CD4-positive, alpha-beta T cell treated with Interleukin-15 for 1 hour (primary cell): ENCODE measurements at regions not wholly inside any gene's neighbourhood (a gene's known extent, or its start where the extent isn't known, plus 50 kb on each side); places are given as distances from the start of the nearest gene placed in this dataset.
"Not testable (repeated sequence)": the region's sequence is repeated elsewhere in the genome, so short reads cannot be mapped to it uniquely, and the experiment has no call there.

Source experiments
- DNase-seq: peaks from one replicate; pipeline ENCODE4 v3.0.0-alpha.2; 2020

DNA sequence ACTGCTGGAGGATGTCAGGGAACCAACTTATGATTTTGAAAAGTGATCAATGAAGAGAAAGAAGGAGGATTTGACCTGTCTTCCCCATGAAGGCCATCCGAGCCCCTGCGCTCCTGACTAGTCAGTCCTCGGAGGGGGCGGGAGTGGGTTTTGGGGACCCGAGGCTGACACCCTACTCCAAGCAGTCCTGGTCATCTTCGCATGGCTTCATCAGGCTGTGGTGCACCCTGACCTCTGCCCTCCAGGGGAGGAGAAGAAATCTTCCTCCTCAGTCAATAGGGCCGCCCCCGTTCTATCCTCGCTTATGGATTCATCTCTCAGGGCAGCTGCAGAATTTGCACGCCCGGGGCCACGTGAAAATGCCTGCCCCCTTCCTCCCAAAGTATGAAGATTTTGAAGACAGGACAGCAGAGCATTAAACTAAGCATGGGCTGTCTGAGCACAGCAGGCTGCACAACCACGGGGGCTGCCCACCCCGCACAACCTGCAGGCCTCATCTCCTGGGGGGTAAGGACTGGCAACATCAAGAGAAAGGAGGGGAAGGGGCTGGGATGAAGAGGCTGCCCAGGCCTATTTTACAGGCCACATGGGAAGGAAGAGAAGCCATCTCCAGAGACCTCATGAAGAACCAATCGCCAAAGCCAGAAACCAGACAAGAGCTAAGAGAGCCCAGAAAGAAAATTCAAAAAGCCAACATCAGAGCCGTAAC is 138.1 kb upstream of the PHACTR3 start:
- DNase-seq = no peak

GRCh38 chr20:59468831-59469230 is 135.5 kb upstream of the PHACTR3 start:
- no peak for DNase-seq

DNA sequence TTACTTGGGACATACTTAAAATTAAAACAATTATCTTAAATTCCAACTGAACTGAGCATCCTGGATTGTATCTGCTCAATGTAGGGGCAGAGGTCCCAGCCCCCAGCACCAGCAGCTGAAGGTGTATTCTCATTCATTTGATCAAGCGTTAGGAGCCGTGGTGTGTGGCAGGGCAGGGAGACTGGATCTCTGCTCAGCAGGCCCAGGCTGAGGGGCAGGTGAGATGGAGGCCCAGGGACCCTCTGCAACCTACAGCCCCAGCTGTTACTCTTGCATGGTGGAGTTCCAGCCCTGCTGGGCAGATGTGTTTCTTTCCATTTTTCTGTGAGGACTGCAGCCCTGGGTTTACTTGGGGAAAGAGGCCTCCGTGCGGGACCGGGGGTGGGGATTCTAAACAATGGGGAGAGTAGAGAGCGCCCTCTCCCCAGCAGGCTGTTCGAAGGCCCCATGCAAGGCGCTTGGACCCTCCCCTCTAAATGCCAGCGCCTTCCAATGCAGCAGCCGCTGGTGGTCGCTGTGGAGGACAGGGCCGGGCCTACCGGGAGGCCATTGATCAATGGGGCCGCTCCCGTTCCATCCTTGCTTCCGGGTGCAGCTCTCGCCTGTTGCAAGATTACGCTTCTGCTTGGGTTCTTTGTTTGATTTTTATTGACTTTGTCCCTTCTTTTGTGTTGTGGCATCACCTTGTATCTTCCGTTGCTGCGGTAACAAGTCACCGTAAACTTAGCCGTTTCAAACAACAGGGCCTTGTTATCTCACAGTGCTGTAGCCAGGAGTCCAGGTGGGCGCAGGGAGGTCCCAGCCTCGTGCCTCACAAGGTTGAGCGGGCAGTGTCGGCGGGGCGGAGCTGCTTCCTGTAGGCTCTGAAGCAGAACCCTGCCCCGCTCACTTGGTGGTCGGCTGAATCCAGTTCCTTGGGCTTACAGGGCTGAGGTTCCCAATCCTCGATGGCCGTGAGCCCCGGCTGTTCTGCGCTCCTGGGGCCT is 134.8 kb upstream of the PHACTR3 start:
- no peak for DNase-seq

DNA sequence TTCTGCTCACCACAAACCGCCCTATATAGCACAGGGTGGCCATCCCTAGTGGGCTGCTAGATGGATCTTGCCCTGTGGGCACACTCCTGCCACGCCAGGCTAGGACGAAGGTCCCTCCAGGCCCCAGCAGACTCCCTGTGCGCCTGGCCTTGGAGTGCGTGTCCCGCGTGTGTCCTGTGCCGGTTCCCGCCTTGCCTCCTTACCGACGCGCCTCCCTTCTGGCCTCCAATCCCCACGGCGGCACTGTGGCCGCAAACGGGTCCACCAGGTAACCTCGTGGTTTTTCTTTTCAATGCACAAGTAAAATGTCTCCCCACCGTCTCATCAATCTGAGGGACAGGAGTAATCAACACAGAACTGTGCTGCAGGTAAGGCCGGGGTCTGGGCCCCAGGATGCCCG is 133.8 kb upstream of the PHACTR3 start:
- no peak for DNase-seq

- no peak for DNase-seq
Observed at GRCh38 chr20:59471653-59472421, 132.5 kb upstream of the PHACTR3 start.

DNA sequence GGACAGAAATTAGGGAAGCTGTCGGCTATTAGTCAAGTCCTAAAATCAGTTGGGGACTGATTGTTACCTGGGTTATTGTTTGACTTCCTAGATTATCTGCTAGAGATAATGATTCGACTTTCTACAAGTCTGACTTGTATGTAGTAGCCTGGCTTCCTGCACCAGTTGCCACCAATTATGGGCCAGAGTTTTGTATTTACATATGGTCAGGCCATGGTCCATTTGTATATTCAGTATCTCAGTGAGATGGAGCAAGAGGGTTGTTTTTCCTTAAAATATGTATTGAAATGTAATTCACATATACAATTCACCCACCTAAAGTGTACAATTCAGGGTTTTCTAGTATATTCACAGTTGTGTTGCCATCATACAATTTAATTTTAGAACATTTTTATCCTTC is 130.6 kb upstream of the PHACTR3 start:
- no peak for DNase-seq

DNA sequence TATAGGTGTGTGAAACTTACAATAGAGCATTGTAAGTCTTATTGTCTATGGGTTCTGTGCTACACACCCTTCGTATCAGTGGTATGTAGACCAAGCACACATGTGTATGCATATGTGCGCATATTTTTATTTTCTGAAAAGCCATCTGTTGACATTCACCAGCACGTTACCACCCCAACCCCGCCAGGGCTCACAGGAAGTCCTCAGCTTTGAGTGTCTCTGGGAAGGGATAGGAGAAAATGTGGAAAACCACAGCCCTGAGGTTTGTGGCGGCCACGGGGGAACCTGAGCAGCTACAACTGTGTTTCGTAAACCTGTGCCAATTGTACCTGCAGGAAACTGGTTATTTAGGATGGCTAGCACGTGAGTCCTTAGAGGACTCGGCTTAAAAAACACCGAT is 123.3 kb upstream of the PHACTR3 start:
- DNase-seq = no peak

DNA sequence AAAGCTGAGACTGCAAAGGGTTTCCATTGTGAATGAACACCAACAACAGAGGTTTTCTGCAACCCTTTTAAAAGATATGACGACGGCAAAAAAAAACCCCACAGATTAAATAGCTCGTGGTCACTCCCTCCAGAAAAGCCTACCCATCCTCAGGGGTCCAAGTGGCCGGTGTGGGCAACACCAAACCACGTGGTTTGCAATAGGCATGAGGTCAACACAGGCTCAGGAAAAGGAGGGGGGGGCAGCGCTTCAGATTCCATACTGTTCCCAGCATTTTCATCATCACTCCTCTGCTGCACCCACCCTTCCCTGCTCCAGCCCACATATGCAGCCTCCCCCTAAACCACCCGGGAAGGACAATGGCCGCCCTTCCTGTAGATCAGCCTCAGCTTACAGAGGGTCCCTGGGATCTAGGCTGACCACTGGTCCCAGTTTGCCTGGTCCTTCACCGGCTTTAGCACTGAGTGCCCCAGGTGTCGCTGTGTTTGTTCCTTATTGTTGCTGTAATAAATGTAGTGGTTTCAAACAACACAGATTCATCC is 122.8 kb upstream of the PHACTR3 start:
- DNase-seq = no peak

DNA sequence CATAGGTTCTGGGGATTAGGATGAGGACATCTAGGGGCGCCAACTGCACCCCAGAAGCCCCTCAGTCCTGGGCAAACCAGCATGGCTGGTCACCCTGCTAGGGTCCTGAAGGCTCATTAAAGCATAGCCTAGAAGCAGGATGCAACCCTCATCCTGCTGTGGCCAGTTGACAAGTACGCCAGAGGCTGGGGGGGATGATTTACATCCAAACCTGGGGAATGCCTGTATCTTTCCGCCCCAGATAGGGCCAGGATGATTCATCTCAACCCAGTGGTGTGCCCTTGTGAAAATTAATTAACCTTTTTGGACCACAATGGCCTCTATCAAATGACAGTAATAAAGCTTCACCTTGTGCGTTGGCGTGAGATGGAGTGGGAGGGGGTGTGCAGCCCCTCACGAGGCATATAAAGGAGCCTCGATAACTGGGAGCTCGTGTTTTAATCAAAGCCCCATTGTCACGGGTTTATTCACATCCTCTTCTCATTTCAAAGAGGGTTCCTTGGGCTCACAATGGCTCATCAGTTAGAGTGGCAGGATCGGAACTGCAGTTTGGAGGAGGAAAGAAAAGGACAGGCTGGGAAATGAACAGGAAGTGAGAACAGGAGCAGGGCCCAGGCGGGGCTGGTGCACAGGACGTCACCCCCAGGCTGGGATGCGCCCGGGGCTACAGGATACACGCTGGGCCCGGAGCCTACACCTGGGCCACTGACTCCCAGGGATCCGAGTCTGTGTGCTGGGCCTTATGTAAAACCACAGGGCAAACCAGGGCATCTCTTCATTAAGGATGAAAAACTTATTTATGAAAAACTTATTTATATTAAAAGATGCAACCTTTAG is 121.8 kb upstream of the PHACTR3 start:
- no peak for DNase-seq

DNA sequence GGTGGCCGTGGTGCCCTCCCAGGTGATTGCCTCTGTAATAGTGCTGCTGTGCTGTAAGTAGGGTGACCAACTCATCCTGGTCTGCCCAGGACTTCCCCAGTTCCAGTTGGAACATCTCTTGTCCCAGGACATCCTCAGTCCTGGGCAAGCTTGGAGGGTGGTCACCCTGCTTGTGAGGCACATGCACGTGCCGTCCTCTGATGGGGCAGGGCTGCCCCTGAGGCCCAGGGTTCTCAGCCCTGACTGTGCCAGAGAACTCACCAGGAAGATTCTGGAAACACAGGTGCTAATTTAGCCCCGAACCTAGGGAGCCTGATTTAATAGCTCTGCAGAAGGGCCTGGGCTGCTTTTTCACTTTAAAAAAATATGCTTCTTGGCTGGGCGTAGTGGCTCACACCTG is 120.9 kb upstream of the PHACTR3 start:
- DNase-seq = no peak

DNA sequence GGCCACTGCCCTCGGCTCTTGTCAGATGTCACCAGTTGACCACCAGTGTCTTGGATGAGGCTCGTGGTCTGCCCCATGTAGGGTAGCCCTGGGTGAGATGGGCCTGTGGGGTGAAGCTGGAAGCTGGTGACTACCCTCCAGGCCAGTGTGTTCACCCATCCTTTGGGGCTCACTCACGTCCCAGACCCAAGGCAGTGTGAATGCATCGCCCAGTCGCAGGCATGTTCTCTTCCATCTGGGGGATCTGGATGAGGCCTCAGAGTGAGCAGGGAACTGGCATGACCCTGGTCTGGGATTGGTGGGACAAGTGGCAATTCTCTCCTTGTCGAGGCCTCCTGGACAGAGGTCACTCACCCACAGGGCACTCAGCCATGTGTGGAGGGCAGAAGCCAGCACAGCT is 120.1 kb upstream of the PHACTR3 start:
- no peak for DNase-seq

- no peak for DNase-seq
Observed at GRCh38 chr20:59485576-59486454, 118.5 kb upstream of the PHACTR3 start.

GRCh38 chr20:59488459-59488858 is 115.9 kb upstream of the PHACTR3 start:
- not testable (repeated sequence) for DNase-seq

- DNase-seq = not testable (repeated sequence)
Observed at GRCh38 chr20:59490196-59491004, 113.9 kb upstream of the PHACTR3 start.

DNA sequence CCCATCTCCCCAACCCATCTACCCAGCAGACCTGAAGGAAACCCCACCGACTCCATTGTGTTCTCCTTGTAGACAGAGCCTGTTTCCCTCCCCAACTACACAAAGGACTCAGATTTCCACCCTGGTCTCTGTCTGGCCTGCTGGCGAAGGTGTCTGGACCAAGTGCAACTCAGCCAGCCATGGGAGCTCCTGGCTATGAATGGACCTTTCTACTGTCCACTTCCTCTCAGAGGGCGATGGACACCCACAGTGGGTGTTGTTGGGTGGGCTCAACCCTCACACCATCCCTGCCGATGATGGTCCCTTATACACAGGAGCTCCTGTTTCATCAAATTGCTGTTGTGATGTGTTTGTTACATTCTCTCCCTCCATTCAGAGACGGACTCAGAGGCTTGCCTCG is 112.5 kb upstream of the PHACTR3 start:
- no peak for DNase-seq

DNA sequence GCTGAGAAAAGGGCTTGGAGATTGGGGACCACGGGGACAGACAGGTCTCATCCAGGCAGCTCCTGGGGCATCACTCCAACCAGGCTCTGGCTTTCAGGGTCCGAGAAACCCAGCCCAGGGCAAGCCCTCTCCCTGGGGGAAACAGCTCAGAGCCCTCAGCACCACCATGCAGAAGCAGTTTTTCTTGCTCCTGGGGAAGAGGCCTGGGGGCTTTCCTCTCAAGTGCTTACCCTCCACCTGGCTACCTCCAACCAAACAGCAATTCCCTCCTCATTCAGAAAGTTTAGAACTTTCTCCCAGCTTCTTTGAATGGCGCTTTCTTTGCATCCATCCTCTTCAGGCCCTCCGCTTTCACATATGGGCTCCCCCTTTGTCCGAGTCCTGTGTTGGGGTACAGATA is 110.4 kb upstream of the PHACTR3 start:
- no peak for DNase-seq

DNA sequence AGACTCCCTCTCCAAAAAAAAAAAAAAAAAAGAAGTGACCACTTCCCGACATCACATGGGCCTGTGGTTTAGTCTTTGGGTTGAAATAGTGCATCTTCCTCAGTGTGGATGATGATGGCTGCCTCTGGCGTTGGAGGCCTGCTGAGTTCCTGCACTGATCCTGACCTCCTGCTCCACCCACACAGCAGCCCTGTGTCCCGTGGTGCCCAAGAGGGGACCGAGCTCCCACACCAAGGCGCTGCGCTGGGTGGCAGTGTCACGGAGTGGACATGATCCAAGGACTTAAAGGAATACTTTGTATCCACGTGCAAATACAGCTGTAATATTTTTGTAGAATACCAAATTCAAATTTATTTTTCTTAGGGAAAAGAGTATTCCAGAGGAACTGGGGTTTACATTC is 109.2 kb upstream of the PHACTR3 start:
- DNase-seq = no peak

- peak; percentile 42 for DNase-seq
Observed at GRCh38 chr20:59495894-59496510, 108.3 kb upstream of the PHACTR3 start.

DNA sequence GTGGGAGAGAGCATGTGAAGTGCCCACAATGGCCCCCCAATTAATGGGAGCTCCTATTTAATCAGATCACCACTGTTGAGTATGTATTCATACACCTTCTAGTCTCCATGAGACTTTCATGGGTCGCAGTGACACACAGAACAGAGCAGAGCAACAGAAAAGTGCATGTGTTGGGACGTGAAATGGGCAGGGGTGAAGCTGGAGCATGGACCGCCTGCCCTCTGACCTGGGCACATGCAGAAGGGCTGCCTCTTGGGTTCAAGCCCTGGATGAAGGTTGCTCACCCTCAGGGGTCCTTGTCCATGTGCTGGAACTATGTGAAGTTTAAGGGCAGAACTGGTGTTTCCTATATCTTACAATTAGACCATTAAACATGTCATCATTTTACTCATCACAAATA is 106.0 kb upstream of the PHACTR3 start:
- no peak for DNase-seq

DNA sequence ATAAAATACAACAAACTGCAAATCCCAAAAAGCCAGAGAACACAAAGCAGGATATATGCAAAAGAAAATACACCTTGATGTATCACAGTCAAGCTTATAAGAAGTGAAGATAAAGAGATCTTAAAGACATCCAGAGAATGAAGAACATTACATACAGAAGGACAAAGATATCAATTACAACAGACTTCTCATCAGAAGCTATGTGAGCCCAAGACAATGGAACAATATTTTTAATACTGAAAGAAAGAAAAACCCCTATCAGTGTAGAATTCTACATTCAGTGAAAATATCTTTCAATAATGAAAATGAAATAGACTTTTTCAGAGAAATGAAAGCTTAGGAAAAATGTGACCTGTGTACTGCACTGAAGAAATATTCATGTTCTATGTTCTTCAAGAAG is 104.5 kb upstream of the PHACTR3 start:
- DNase-seq = no peak
